DND-41 (cell line): ENCODE measurements at regions not wholly inside any gene's neighbourhood (a gene's known extent, or its start where the extent isn't known, plus 50 kb on each side); places are given as distances from the start of the nearest gene placed in this dataset.

Experiments used
- EZH2 ChIP-seq: IDR thresholded peaks from 3 replicates; pipeline ENCODE4 v1.6.1; 2012; ENCODE audit warnings: borderline replicate concordance, low read depth, mild to moderate bottlenecking, moderate library complexity, low read length, inconsistent platforms; ENCODE audit not compliant: severe bottlenecking
- TF ChIP-seq, protein P1 (sequence below): IDR thresholded peaks from 2 replicates; pipeline ENCODE4 v1.5.1; 2012; ENCODE audit warnings: borderline replicate concordance, low read length, moderate library complexity, mild to moderate bottlenecking; ENCODE audit not compliant: poor library complexity, severe bottlenecking; ENCODE audit errors: extremely low read depth

DNA sequence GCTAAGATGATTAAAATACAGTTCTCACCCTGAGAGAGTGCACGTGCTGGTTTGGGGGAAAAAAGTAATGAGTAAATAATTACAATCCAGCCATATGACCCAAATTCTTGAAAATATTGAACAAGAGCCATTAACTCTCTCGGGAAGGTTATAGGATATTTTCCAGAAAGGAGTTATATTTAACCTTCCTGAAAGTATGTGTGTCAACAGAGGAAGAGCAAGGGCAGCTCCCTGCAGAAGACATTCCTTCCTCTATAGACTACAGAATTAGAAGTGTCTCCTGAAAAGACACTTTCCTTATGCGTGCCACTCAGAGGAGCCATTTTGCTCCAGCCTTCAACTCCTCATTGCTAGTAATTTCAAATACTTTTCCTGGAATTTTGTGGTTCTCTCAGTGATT is 648.7 kb downstream of the USP25 start:
- TF ChIP-seq, protein P1, sequence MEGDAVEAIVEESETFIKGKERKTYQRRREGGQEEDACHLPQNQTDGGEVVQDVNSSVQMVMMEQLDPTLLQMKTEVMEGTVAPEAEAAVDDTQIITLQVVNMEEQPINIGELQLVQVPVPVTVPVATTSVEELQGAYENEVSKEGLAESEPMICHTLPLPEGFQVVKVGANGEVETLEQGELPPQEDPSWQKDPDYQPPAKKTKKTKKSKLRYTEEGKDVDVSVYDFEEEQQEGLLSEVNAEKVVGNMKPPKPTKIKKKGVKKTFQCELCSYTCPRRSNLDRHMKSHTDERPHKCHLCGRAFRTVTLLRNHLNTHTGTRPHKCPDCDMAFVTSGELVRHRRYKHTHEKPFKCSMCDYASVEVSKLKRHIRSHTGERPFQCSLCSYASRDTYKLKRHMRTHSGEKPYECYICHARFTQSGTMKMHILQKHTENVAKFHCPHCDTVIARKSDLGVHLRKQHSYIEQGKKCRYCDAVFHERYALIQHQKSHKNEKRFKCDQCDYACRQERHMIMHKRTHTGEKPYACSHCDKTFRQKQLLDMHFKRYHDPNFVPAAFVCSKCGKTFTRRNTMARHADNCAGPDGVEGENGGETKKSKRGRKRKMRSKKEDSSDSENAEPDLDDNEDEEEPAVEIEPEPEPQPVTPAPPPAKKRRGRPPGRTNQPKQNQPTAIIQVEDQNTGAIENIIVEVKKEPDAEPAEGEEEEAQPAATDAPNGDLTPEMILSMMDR, result no peak
- TF ChIP-seq EZH2, result no peak
